Stimulated activated CD4-positive, alpha-beta T cell treated with anti-CD3 and anti-CD28 coated beads, Interleukin-4, amount 100 ng/mL, for 4 hours (primary cell): ENCODE measurements at regions not wholly inside any gene's neighbourhood (a gene's known extent, or its start where the extent isn't known, plus 50 kb on each side); places are given as distances from the start of the nearest gene placed in this dataset.
A peak's percentile ranks its signal among the peaks of the same experiment; 100 is the strongest.

Experiments used
- DNase-seq, 2 experiments: peaks; one replicate each; pipeline ENCODE4 v3.0.0-alpha.2; 2020

- DNase-seq, result no peak
Measured at GRCh38 chr14:98368221-98368620, 903.8 kb downstream of the BCL11B start.

- no peak for DNase-seq
Measured at GRCh38 chr14:98368916-98369315, 903.1 kb downstream of the BCL11B start.

GRCh38 chr14:98369344-98369743 is 902.7 kb downstream of the BCL11B start:
- no peak for DNase-seq

- DNase-seq, result no peak
Measured at GRCh38 chr14:98370352-98370751, 901.6 kb downstream of the BCL11B start.

GRCh38 chr14:98371141-98371540 is 900.9 kb downstream of the BCL11B start:
- no peak for DNase-seq

GRCh38 chr14:98374136-98374535 is 897.9 kb downstream of the BCL11B start:
- DNase-seq, result no peak

- no peak for DNase-seq
Measured at GRCh38 chr14:98375566-98375965, 896.4 kb downstream of the BCL11B start.

- DNase-seq, result no peak
Measured at GRCh38 chr14:98379830-98380229, 892.2 kb downstream of the BCL11B start.

- no peak for DNase-seq
Measured at GRCh38 chr14:98382662-98383061, 889.3 kb downstream of the BCL11B start.

- DNase-seq, result no peak
Measured at GRCh38 chr14:98385851-98386250, 886.1 kb downstream of the BCL11B start.

GRCh38 chr14:98391061-98391460 is 880.9 kb downstream of the BCL11B start:
- DNase-seq, result no peak

- no peak for DNase-seq
Measured at GRCh38 chr14:98393527-98393926, 878.5 kb downstream of the BCL11B start.

- DNase-seq, result no peak
Measured at GRCh38 chr14:98404811-98405210, 867.2 kb downstream of the BCL11B start.

- DNase-seq, result no peak
Measured at GRCh38 chr14:98408024-98408555, 863.9 kb downstream of the BCL11B start.

GRCh38 chr14:98408713-98409112 is 863.3 kb downstream of the BCL11B start:
- DNase-seq, result peak in 1 of 2 experiments; percentile 8

- DNase-seq, result no peak
Measured at GRCh38 chr14:98411154-98411553, 860.8 kb downstream of the BCL11B start.

- no peak for DNase-seq
Measured at GRCh38 chr14:98412431-98412830, 859.6 kb downstream of the BCL11B start.

- no peak for DNase-seq
Measured at GRCh38 chr14:98415766-98416165, 856.2 kb downstream of the BCL11B start.

- DNase-seq, result no peak
Measured at GRCh38 chr14:98417001-98417400, 855.0 kb downstream of the BCL11B start.

- DNase-seq, result no peak
Measured at GRCh38 chr14:98428483-98428994, 843.5 kb downstream of the BCL11B start.

GRCh38 chr14:98433436-98433835 is 838.6 kb downstream of the BCL11B start:
- DNase-seq, result no peak

- no peak for DNase-seq
Measured at GRCh38 chr14:98437113-98437512, 834.9 kb downstream of the BCL11B start.

- DNase-seq, result peak in 1 of 2 experiments; percentile 26
Measured at GRCh38 chr14:98444077-98444476, 827.9 kb downstream of the BCL11B start.

- no peak for DNase-seq
Measured at GRCh38 chr14:98445718-98446117, 826.3 kb downstream of the BCL11B start.

GRCh38 chr14:98446508-98446907 is 825.5 kb downstream of the BCL11B start:
- DNase-seq, result no peak
